GM04503 (cell line): ENCODE measurements at regions not wholly inside any gene's neighbourhood (a gene's known extent, or its start where the extent isn't known, plus 50 kb on each side); places are given as distances from the start of the nearest gene placed in this dataset.

Source experiments
- DNase-seq: peaks from one replicate; pipeline ENCODE4 v3.0.0-alpha.2; 2012; ENCODE audit warnings: low read depth

DNA sequence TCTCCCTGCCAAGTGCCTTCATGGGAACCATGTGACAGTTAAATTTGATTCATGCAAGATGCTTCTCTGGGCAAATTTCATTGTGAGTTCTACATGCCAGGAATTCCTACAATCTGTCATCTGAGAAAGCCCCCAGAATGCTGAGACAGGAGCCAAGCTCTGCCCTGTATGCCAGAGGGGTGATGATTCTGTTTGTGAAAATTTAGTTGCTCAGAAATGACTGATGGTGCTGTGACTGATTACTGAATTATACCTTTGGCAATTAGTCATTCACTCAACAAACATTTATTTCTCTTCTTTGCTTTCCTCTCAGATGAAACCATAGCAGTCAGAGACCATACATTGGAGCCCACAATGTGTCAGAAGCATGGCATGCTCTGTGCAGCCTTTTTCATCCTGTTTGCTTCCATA is 69.0 kb upstream of the ZBED5 start:
- DNase-seq: no peak

DNA sequence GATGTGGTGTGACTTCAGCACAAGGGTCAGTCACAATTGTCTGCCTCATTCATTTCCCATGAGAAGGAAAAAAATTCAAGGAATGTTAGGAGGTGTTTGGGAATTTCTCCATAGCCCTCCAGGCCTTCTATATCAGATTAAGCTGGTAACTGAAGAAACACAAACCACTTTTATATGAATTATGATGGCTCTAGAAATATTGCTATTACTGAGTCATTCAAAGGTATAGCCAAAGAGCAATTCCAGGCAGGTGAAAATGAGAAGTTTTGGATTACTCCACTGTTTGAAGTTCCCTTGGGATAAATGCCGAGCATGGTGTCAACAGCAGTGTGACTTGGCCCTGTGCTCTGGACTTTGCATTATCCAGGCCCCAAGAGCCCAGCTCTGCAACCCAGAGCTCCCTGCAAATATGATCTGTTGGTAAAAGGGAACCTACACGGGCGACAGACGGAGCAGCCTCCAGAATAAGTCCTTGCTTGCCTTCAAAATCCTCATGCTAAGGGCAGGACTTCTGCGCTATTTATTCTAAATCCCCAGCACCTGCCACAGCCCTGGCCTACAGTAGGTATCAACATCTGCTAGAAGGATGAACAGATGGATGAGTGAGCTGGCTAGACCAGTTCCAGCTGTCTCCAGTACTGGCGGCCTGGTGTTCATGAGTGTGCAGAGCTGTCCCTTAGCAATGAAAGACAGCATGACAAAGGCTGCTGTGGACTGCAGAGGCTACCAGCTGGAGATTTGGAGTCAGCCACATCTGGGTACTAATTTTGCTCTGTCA is 67.5 kb upstream of the ZBED5 start:
- no peak for DNase-seq

DNA sequence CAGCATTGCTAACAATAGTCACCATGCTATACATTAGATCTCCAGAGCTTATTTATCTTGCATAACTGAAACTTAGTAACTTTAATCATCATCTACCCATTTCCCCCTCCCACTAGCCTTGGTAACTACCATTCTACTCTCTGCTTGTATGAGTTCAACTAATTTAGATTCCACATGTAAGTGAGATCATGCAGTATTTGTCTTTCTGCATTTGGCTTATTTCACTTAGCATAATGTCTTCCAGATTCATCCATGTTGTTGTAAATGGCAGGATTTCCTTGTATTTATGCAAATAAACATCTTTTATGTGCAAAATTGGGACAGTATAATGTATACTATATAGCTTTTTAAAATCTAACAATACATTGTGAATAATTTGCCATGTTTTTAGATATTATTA is 66.0 kb upstream of the ZBED5 start:
- DNase-seq: no peak

DNA sequence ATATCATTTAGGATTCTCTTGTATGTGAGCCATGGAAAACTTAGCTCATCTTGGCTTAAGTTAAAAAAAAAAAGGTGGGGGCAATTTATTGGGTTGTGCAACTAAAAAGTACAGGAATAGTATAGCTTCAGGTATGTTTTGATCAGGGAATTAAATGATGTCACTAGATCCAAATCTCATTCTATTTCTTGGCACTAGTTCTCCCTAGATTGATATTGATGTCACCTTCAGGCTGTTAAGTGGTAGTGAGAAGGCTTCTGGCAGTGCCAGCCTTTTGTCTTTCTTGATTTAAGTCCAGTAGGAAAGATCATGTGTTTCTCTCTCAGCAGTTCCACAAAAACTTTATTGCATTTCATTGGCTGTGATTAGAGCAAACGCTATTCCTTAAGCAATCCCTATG is 65.0 kb upstream of the ZBED5 start:
- no peak for DNase-seq

DNA sequence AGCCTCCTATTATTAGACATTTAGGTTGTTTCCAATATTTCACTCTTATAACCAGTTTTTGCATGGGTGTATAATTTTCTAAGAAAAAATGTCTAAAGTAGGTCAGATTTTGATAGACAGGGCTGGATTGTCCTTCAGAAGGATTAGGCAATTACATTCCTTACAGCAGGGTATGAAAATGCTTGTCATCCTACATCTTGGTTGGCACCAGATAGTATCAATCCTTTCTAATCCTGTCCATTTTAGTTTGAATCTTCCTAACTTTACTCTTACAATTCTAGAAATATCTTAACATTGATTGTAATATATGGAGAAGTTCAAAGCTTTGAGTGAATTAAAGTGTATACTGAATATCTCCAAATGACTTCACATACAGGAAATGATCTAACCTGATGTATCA is 63.0 kb upstream of the ZBED5 start:
- DNase-seq: no peak

DNA sequence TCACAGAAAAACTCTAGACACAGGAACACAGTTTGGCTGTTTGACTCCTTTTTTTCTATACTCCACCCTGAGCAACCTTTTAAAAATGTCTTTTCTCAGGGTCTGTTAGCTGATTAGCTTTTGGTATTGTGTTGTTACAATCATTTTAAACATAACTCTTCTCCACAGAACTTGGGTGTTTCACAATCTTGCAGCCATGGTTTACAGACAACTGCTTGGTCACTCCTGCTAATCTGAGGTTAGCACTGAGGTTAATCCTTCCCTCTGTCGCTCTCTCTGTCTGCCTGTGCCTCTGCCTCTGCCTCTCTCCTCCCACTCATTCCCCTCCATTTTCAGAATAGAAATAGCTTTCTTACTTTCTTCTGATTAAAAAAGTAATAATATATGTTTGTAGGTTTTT is 62.4 kb upstream of the ZBED5 start:
- no peak for DNase-seq

DNA sequence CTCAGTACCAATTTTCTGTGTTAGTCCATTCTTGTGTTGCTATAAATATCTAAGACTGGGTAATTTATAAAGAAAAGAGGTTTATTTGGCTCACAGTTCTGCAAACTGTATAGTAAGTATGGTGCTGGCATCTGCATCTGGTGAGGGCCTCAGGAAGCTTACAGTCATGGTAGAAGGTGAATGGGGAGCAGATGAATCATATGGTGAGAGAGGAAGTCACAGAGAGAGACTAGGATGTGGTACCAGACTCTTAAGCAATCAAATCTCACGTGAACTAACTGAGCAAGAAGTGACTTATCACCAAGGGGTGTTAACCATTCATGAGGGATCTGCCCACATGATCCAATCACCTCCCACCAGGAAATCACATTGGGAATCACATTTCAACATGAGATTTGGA is 60.8 kb upstream of the ZBED5 start:
- no peak for DNase-seq

DNA sequence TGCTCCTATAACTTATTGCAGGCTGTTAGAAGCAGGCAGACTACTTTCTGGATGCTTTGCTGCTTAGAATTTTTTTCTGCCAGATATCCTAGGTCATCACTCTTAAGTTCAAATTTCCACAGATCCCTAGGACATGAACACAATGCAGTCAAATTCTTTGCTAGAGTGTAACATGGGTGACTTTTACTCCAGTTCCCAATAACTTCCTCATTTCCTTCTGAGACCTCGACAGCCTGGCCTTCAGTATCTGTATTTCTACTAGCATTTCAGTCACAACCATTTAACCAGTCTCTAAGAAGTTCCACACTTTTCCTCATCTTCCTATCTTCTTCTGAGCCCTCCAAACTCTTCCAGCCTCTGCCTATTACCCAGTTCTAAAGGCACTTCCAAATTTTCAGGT is 60.4 kb upstream of the ZBED5 start:
- no peak for DNase-seq

DNA sequence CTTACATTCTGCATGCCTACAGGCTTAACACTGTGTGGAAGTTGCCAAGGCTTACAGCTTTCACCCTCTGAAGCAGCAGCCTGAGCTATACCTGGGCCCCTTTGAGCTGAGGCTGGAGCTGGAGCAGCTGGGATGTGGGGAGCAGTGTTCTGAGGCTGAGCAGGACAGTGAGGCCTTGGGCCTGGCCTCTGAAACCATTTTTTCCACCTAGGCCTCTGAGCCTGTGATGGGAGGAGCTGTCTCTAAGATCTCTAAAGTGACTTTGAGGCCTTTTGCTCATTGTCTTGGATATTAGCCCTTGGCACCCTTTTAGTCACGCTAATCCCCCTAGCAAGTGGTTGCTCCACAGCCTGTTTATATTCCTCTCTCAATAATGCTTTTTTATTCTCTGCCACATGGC is 59.9 kb upstream of the ZBED5 start:
- DNase-seq: no peak

DNA sequence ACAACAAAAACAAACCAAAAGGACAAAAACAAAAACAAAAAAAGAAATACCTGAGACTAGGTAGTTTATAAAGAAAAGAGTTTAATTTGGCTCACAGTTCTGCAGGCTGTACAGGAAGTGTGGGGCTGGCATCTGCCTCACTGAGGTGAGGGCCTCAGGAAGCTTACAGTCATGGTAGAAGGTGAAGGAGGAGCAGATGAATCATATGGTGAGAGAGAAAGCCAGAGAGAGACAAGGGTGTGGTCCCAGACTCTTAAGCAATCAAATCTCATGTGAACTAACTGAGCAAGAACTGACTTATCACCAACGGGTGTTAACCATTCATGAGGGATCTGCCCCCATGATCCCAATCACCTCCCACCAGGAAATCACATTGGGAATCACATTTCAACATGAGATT is 58.8 kb upstream of the ZBED5 start:
- no peak for DNase-seq

DNA sequence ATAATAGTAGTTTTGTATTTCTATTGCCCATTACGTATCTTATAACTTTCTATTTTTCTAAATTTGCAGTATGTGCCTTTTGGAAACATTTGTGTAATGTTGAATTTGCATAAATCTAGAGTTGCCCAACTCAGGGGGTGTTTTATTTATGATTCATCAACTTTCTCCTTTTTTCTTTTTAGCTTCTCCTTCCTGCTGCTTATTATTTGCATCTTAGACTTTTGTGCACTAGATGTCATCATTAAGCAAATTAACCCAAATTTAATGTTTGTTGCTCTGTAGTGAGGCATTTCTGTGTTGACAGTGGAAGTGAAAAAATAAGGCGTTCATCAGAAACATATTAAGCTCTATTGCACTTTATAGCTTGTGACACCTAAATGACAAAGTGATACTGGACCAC is 56.2 kb upstream of the ZBED5 start:
- no peak for DNase-seq

DNA sequence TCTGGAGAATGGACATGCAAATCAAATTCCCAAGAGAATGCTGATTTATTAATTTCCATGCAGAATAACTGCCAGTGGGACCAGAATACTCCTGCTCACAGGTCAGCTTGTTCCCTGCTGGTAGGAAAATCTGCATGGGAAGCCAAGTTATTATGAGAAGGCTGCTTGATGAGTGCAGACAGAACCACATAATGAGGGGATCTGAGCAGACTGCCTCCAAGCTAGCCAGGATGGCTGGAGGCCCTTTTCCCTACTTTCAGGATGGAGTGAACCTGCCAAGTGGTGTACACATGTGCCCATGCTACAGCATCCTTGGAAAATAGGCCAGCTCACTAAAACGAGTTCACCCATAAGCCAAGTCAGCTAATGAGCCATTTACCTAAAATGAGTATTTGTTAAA is 55.2 kb upstream of the ZBED5 start:
- no peak for DNase-seq

DNA sequence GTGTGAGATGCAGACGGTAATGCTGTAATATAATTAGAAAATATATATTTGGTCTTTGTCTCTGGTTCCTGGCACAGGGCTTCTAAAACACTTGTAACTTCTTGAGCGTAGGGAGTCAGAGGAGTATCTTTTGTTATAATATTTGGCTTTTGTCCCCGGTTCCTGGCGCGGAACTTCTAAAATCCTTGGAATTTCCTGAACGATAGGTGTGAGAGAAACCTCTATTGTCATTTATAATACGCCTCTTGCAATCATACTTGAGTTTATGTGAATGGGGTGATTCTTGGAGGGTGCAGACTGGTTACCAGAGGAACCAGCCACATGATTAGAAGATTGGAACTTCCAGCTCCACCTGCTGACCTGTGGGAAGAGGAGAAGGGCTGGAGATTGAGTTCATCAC is 54.1 kb upstream of the ZBED5 start:
- no peak for DNase-seq

DNA sequence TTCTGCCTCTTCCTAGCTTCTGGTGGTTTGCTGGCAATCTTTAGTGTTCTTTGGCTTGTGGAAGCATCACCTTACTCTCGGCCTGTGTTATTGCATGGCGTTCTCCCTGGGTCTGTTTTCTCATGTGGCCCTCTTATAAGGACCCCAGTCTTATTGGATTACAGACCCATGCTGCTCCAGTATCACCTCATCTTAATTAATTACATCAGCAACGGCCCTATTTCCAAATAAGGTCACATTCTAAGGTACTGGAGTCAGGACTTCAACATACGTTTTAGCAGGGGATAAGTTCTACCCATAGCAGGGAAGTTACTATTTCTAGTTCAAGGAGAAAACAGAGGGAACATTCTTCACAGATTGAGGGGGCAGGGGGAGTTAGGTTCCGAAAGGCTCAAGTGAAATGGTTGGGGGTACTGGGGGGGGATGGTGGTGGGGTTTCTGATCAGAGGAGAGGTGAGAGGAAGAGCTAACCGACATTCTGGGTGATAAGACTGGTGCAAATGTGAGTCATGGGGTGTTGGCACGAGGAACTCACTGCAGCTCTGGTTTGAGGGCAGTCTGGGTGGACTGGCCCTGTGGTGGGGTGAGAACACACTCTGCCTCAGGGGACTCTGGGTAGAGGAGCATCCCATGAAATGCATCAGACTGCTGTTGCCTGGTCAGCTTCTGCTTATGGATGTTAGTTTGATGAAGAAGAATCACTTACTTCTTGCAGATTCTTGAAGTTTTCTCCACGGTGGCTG is 51.5 kb upstream of the ZBED5 start:
- DNase-seq: no peak

DNA sequence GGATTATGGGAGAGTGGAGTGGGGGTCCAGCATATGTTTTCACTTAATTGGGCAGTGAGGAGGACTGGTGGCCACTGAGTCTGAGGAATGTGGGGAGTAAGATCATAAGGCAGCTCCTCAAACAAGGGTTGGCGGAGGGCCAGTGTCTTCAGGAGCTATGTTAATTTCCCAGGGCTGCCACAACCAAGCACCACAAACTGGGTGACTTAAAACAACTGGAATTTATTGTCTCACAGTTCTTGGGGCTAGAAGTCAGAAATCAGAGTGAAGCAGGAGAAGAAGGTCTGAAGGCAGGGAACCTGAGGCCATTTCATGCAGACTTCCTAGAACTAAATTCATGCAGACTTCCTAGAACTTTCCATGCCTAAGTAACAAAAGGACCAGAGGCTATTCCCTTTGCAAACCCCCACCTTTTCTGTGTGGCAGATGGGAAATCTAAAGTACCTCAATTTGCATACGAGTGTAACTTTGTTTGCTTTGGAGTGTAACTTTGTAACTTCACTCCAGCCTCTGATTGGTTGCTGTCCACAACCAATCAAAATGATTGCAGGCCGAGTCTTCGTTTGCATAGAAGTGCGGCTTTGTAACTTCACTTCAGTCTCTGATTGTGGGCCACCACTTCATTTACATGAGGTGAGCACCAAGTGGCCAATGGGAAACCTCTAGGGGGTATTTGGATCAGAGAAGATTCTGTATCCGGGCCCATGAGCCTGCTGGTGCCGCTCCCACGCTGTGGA is 50.5 kb upstream of the ZBED5 start:
- peak; percentile 85 for DNase-seq
